Fibroblast of lung (primary cell): ENCODE measurements at regions not wholly inside any gene's neighbourhood (a gene's known extent, or its start where the extent isn't known, plus 50 kb on each side); places are given as distances from the start of the nearest gene placed in this dataset.

Experiments
- DNase-seq, 2 donors: peaks; one replicate each; pipeline versions ENCODE4 v3.0.0 to v3.0.0-alpha.2; 2010; ENCODE audit warnings: low read depth in 2 of 2
- H2AFZ ChIP-seq: 2 replicates; pipeline ENCODE4 v1.5.1; 2012; ENCODE audit warnings: low read length, control low read depth, inconsistent platforms
- H3K27ac ChIP-seq: 2 replicates; pipeline ENCODE4 v1.5.1; 2011; ENCODE audit warnings: low read length, control low read depth; ENCODE audit not compliant: insufficient read depth
- H3K27me3 ChIP-seq: 2 replicates; pipeline ENCODE4 v1.5.1; 2011; ENCODE audit warnings: mild to moderate bottlenecking, low read length; ENCODE audit not compliant: control insufficient read depth, insufficient read depth
- H3K36me3 ChIP-seq: 2 replicates; pipeline ENCODE4 v1.5.1; 2011; ENCODE audit warnings: low read length; ENCODE audit not compliant: control insufficient read depth, insufficient read depth
- H3K4me1 ChIP-seq: 2 replicates; pipeline ENCODE4 v1.5.1; 2011; ENCODE audit warnings: low read length; ENCODE audit not compliant: control insufficient read depth, insufficient read depth; ENCODE audit errors: extremely low read depth
- H3K4me2 ChIP-seq: 2 replicates; pipeline ENCODE4 v1.5.1; 2011; ENCODE audit warnings: low read length, control low read depth; ENCODE audit not compliant: insufficient read depth; ENCODE audit errors: extremely low read depth
- H3K4me3 ChIP-seq, 4 experiments: fragments of 200-600 bp in 1 of 4; sonication (generic) in 1 of 4; replicated peaks in 1 of 4; 2 replicates each; pipeline ENCODE4 v1.5.1; 2011 to 2016; ENCODE audit warnings: low read length in 4 of 4, low read depth in 3 of 4, mild to moderate bottlenecking in 3 of 4, control low read depth in 2 of 4, inconsistent platforms in 1 of 4, mixed read lengths in 1 of 4; ENCODE audit not compliant: insufficient read depth in 1 of 4; ENCODE audit errors: control extremely low read depth in 1 of 4
- H3K79me2 ChIP-seq: 2 replicates; pipeline ENCODE4 v1.5.1; 2012; ENCODE audit warnings: mild to moderate bottlenecking, low read length, inconsistent platforms; ENCODE audit not compliant: control insufficient read depth, insufficient read depth
- H3K9ac ChIP-seq: 2 replicates; pipeline ENCODE4 v1.5.1; 2011; ENCODE audit warnings: mild to moderate bottlenecking, low read length, control low read depth; ENCODE audit not compliant: insufficient read depth
- H3K9me3 ChIP-seq: 2 replicates; pipeline ENCODE4 v1.5.1; 2012; ENCODE audit warnings: low read depth, low read length; ENCODE audit not compliant: control insufficient read depth, insufficient read depth
- H4K20me1 ChIP-seq: 2 replicates; pipeline ENCODE4 v1.5.1; 2011; ENCODE audit warnings: low read length; ENCODE audit not compliant: control insufficient read depth, insufficient read depth; ENCODE audit errors: extremely low read depth
- EZH2 ChIP-seq: IDR thresholded peaks from 2 replicates; pipeline ENCODE4 v1.5.1; 2012; ENCODE audit warnings: low read length, control low read depth, mild to moderate bottlenecking; ENCODE audit errors: missing control alignments
- TF ChIP-seq, protein P1 (sequence below), 2 donors: IDR thresholded peaks in 1 of 2; conservative IDR thresholded peaks in 1 of 2; 1 replicate in 1 of 2; 2 replicates in 1 of 2; pipeline ENCODE4 v1.5.1; 2011 to 2012; ENCODE audit warnings: low read length in 2 of 2, control low read depth in 1 of 2, inconsistent platforms in 1 of 2, low read depth in 1 of 2, mild to moderate bottlenecking in 1 of 2

DNA sequence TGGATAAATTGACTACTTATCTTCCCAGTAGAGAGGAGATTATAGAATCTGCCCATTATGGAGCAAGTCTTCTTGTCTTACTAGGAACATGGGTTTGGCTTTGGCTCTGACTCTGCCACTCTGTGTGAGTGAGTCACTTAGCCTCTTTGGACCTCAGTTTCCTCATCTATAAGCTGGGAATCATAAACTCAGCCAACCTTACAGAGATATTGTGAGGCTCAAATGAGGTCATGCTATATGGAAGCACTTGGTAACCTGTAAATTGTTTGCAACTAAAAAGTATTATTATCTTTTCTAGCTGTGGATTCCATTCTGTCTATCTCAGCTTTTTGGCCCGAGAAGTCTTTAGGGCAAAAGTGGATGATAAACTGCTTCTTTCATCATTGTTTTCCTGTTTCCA is 186.8 kb upstream of the TSC22D1 start:
- Histone ChIP-seq H3K36me3 (no peaks in the 10 kb centered on the region), H3K27me3 (no peaks in the 10 kb centered on the region), H3K27ac (no peak overlapping the region), H3K9ac (no peak overlapping the region), H3K4me3 (no peak overlapping the region), H3K4me1 (peaks cover 3% of the 10 kb centered on the region), H3K79me2 (no peaks in the 10 kb centered on the region), H3K9me3 (no peaks in the 10 kb centered on the region), H3K4me2 (no peak overlapping the region), H2AFZ (no peak overlapping the region), H4K20me1 (no peaks in the 10 kb centered on the region)
- TF ChIP-seq, protein P1, sequence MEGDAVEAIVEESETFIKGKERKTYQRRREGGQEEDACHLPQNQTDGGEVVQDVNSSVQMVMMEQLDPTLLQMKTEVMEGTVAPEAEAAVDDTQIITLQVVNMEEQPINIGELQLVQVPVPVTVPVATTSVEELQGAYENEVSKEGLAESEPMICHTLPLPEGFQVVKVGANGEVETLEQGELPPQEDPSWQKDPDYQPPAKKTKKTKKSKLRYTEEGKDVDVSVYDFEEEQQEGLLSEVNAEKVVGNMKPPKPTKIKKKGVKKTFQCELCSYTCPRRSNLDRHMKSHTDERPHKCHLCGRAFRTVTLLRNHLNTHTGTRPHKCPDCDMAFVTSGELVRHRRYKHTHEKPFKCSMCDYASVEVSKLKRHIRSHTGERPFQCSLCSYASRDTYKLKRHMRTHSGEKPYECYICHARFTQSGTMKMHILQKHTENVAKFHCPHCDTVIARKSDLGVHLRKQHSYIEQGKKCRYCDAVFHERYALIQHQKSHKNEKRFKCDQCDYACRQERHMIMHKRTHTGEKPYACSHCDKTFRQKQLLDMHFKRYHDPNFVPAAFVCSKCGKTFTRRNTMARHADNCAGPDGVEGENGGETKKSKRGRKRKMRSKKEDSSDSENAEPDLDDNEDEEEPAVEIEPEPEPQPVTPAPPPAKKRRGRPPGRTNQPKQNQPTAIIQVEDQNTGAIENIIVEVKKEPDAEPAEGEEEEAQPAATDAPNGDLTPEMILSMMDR (conservative IDR thresholded peaks at IDR 0.05 in 1 of 2, IDR thresholded peaks at IDR 0.05 in 1 of 2; ENCODE audit: low read depth in 1 of 2, low read length in 2 of 2) = no peak
- no peak for TF ChIP-seq EZH2
- DNase-seq = peak in 1 of 2 donors; percentile 55

GRCh38 chr13:44760434-44760833 is 184.3 kb upstream of the TSC22D1 start:
- H3K36me3 ChIP-seq = no peaks in the 10 kb centered on the region
- TF ChIP-seq EZH2 = no peak
- TF ChIP-seq, protein P1 (conservative IDR thresholded peaks at IDR 0.05 in 1 of 2, IDR thresholded peaks at IDR 0.05 in 1 of 2; ENCODE audit: low read depth in 1 of 2, low read length in 2 of 2) = no peak
- DNase-seq = no peak
- H3K79me2 ChIP-seq = no peaks in the 10 kb centered on the region
- no peak overlapping the region for H3K4me3 ChIP-seq
- no peaks in the 10 kb centered on the region for H3K27me3 ChIP-seq
- H2AFZ ChIP-seq = no peak overlapping the region
- H3K4me2 ChIP-seq = no peak overlapping the region
- H3K4me1 ChIP-seq = peaks cover 3% of the 10 kb centered on the region
- no peaks in the 10 kb centered on the region for H3K9me3 ChIP-seq
- H4K20me1 ChIP-seq = no peaks in the 10 kb centered on the region
- H3K27ac ChIP-seq = no peak overlapping the region
- H3K9ac ChIP-seq = no peak overlapping the region

GRCh38 chr13:44759384-44760360 is 183.5 kb upstream of the TSC22D1 start:
- TF ChIP-seq, protein P1 (conservative IDR thresholded peaks at IDR 0.05 in 1 of 2, IDR thresholded peaks at IDR 0.05 in 1 of 2; ENCODE audit: low read depth in 1 of 2, low read length in 2 of 2) = no peak
- no peak for TF ChIP-seq EZH2
- Histone ChIP-seq H3K4me3 (no peak overlapping the region), H3K4me1 (peaks cover 3% of the 10 kb centered on the region), H3K27ac (peak overlapping the region; percentile 73), H3K27me3 (no peaks in the 10 kb centered on the region), H3K36me3 (no peaks in the 10 kb centered on the region), H3K9me3 (no peaks in the 10 kb centered on the region), H4K20me1 (no peaks in the 10 kb centered on the region), H3K79me2 (no peaks in the 10 kb centered on the region), H3K9ac (no peak overlapping the region), H2AFZ (no peak overlapping the region), H3K4me2 (no peak overlapping the region)
- DNase-seq = peak; percentile 36 to 61
